Loucy (cell line): ENCODE measurements at regions not wholly inside any gene's neighbourhood (a gene's known extent, or its start where the extent isn't known, plus 50 kb on each side); places are given as distances from the start of the nearest gene placed in this dataset.

Source experiments
- CTCF ChIP-seq: fragments of 200-600 bp; sonication (generic); conservative IDR thresholded peaks from 2 replicates; pipeline ENCODE4 v1.5.1; 2014; ENCODE audit warnings: mild to moderate bottlenecking, antibody characterized with exemption, low read length
- EZH2phosphoT487 ChIP-seq: fragments of 200-600 bp; IDR thresholded peaks from 2 replicates; pipeline ENCODE4 v1.6.1; 2018; ENCODE audit warnings: antibody characterized with exemption, mild to moderate bottlenecking, moderate library complexity, borderline replicate concordance

DNA sequence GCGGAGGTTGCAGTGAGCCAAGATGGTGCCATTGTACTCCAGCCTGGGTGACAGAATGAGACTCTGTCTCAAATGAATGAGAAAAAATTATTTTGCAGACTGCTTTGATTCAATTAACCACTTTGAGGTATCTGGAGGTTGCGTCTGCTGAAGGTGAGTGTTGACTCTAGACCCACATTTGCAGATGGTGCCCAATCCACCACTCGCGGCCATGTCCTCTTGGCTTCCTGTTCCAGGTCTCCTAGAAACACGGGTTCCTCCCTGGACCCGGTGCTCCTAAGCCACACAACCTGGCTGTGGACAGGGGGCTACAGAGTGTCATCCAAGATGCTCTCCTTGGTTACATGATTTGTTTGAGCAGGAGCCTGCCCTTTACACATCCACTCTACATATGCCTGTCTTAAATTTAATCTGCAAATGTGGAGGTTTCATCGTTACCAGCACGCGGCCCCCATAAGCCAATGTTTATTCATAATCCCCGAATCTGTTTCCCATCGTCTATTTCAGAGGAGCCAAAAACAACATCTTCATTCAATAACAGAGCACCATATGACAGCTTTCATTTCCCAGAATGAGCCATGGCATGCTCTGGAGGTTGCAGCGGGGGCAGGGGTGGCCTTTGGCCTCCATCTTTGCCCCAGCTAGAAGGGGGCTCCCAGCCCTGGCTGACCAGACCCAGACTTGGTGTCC, 377.2 kb downstream of the CTTN start:
- TF ChIP-seq CTCF (no peak), EZH2phosphoT487 (no peak)
